ENCODE measurements at regions not wholly inside any gene's neighbourhood (a gene's known extent, or its start where the extent isn't known, plus 50 kb on each side); places are given as distances from the start of the nearest gene placed in this dataset.
A peak's percentile ranks its signal among the peaks of the same experiment; 100 is the strongest.

- no peak for DNase-seq
Observed at GRCh38 chr20:50285376-50286173, 94.9 kb downstream of the CEBPB start.

- no peak for DNase-seq
Observed at GRCh38 chr20:50286174-50286511, 95.5 kb downstream of the CEBPB start.

GRCh38 chr20:50286609-50287008 lies 96.0 kb downstream of the CEBPB start:
- DNase-seq = peak; percentile 82

- DNase-seq = no peak
Observed at GRCh38 chr20:50287512-50287911, 96.9 kb downstream of the CEBPB start.

GRCh38 chr20:50288128-50288623 lies 97.5 kb downstream of the CEBPB start:
- DNase-seq = no peak

- DNase-seq = no peak
Observed at GRCh38 chr20:50289581-50289980, 99.0 kb downstream of the CEBPB start.

- no peak for DNase-seq
Observed at GRCh38 chr20:50290112-50290511, 99.5 kb downstream of the CEBPB start.

GRCh38 chr20:50290808-50291207 lies 100.2 kb downstream of the CEBPB start:
- no peak for DNase-seq

GRCh38 chr20:50291254-50292078 lies 100.8 kb downstream of the CEBPB start:
- no peak for DNase-seq

GRCh38 chr20:50292079-50292590 lies 101.5 kb downstream of the CEBPB start:
- no peak for DNase-seq

GRCh38 chr20:50292591-50293283 lies 102.1 kb downstream of the CEBPB start:
- DNase-seq = peak; percentile 70

GRCh38 chr20:50293284-50294139 lies 102.9 kb downstream of the CEBPB start:
- DNase-seq = no peak

GRCh38 chr20:50294164-50295088 lies 103.8 kb downstream of the CEBPB start:
- no peak for DNase-seq

GRCh38 chr20:50295345-50295744 lies 104.7 kb downstream of the CEBPB start:
- no peak for DNase-seq

- no peak for DNase-seq
Observed at GRCh38 chr20:50295762-50296449, 105.3 kb downstream of the CEBPB start.

- no peak for DNase-seq
Observed at GRCh38 chr20:50296450-50297375, 106.1 kb downstream of the CEBPB start.

- no peak for DNase-seq
Observed at GRCh38 chr20:50297498-50298376, 107.1 kb downstream of the CEBPB start.
